GM12891 (cell line): ENCODE measurements at regions not wholly inside any gene's neighbourhood (a gene's known extent, or its start where the extent isn't known, plus 50 kb on each side); places are given as distances from the start of the nearest gene placed in this dataset.

Experiments used
- POLR2A ChIP-seq: IDR thresholded peaks from 2 replicates; pipeline ENCODE4 v1.6.1; 2011; ENCODE audit warnings: low read depth, low read length, control low read depth
- POLR2AphosphoS5 ChIP-seq: IDR thresholded peaks from 2 replicates; pipeline ENCODE4 v1.6.1; 2011; ENCODE audit warnings: low read depth, low read length, control low read depth
- SPI1 ChIP-seq: IDR thresholded peaks from 2 replicates; pipeline ENCODE4 v1.6.1; 2011; ENCODE audit warnings: low read depth, low read length, control low read depth

GRCh38 chr6:137751768-137752560 is 115.1 kb upstream of the TNFAIP3 start:
- TF ChIP-seq POLR2A: no peak
- TF ChIP-seq POLR2AphosphoS5: no peak
- TF ChIP-seq SPI1: 0 out of 2 replicates have a peak, but pooled peaks have one; percentile 17
